Gastroesophageal sphincter (tissue), 4 donors: ENCODE measurements at regions not wholly inside any gene's neighbourhood (a gene's known extent, or its start where the extent isn't known, plus 50 kb on each side); places are given as distances from the start of the nearest gene placed in this dataset.

ENCODE experiments used
- ATAC-seq: fragments of 150-250 bp; one replicate; pipeline ENCODE4 v1.9.1; 2016; ENCODE audit warnings: mild to moderate bottlenecking, moderate library complexity
- H3K27ac ChIP-seq, 4 donors: fragments of 200-600 bp; sonication (generic) in 3 of 4; 1 replicate in 3 of 4; 2 replicates in 1 of 4; pipeline ENCODE4 v1.5.1; 2016 to 2019
- H3K27me3 ChIP-seq: fragments of 200-600 bp; sonication (generic); one replicate; pipeline ENCODE4 v1.5.1; 2019
- H3K36me3 ChIP-seq, 2 donors: fragments of 200-600 bp; sonication (generic); one replicate each; pipeline ENCODE4 v1.5.1; 2019; ENCODE audit warnings: control low read depth in 1 of 2
- H3K4me1 ChIP-seq, 3 donors: fragments of 200-600 bp; sonication (generic); 1 replicate in 2 of 3; 2 replicates in 1 of 3; pipeline ENCODE4 v1.5.1; 2016 to 2019; ENCODE audit warnings: control low read depth in 2 of 3
- H3K4me3 ChIP-seq, 2 donors: fragments of 200-600 bp; sonication (generic); one replicate each; pipeline ENCODE4 v1.5.1; 2019; ENCODE audit warnings: mild to moderate bottlenecking in 1 of 2, moderate library complexity in 1 of 2
- H3K9me3 ChIP-seq, 3 donors: fragments of 200-600 bp; sonication (generic); one replicate each; pipeline ENCODE4 v1.5.1; 2017 to 2019; ENCODE audit warnings: control low read depth in 2 of 3
- CTCF ChIP-seq, 4 experiments: fragments of 200-600 bp in 2 of 4; fragments of 450-650 bp in 2 of 4; sonication (generic) in 1 of 4; IDR thresholded peaks; one replicate each; pipeline ENCODE4 v1.5.1; 2017 to 2019; ENCODE audit warnings: antibody characterized with exemption in 4 of 4, mild to moderate bottlenecking in 2 of 4, moderate library complexity in 2 of 4
- EP300 ChIP-seq: sonication (generic); formaldehyde crosslinking; IDR thresholded peaks from one replicate; pipeline ENCODE4 v1.6.1; 2017; ENCODE audit warnings: antibody characterized with exemption, mild to moderate bottlenecking
- POLR2A ChIP-seq, 2 donors: fragments of 450-650 bp; IDR thresholded peaks; one replicate each; pipeline ENCODE4 v1.6.1; 2017; ENCODE audit warnings: antibody characterized with exemption in 2 of 2, mild to moderate bottlenecking in 2 of 2, moderate library complexity in 1 of 2
- POLR2AphosphoS5 ChIP-seq: sonication (generic); formaldehyde crosslinking; IDR thresholded peaks from one replicate; pipeline ENCODE4 v1.6.1; 2017; ENCODE audit warnings: antibody characterized with exemption
- WGBS, 2 donors: methylation state at CpG; one replicate each; pipeline ENCODE4 v1.1.5; 2018; ENCODE audit warnings: low coverage in 1 of 2; 5-methylcytosine and 5-hydroxymethylcytosine counted together

DNA sequence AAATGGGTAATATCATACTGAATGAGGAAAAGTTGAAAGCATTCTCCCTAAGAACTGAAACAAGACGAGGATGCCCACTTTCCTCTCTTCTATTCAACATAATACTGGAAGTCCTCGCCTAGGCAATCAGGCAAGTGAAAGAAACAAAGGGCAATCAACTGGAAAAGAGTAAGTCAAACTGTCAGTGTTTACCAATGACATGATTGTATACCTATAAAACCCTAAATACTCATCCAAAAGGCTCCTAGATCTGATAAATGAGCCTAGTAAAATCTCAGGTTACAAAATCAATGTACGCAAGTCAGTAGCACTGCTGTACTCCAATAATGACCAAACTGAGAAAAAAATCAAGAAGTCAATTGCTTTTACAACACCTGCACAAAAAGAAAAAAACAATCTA lies 575.8 kb upstream of the PRMT6 start:
- 70 to 88% methylated on average over 3 of the region's 3 CpGs for WGBS, 2 donors
- ATAC-seq: no peak
- TF ChIP-seq EP300 (no peak), CTCF (IDR thresholded peaks at IDR 0.05) (no peak), POLR2AphosphoS5 (no peak), POLR2A (IDR thresholded peaks at IDR 0.05) (no peak)

DNA sequence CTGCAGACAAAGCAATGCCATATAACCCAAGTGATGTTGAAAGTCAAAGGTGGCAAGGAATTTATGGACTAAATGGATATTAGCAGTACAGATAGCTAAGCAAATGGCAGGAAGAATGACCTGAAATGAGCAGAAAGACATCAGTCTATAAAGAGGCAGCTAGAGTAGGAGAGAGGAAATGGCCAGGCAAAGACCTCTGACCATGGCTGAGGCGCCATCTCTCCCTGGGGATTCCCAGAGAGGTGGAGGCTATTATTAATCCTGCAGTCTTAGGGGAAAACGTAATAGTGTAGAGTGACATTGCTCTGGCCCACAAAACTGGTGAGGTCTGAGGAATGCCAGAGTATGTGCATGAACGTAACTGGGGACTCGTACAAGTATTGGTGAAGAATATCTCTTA lies 563.6 kb upstream of the PRMT6 start:
- no peak overlapping the region for H3K27ac ChIP-seq
- no peak overlapping the region for H3K4me3 ChIP-seq
- ATAC-seq: no peak
- 88 to 94% methylated on average over 4 of the region's 4 CpGs for WGBS, 2 donors
- no peaks in the 10 kb centered on the region for H3K4me1 ChIP-seq
- no peak for TF ChIP-seq POLR2AphosphoS5
- no peaks in the 10 kb centered on the region for H3K9me3 ChIP-seq
- H3K27me3 ChIP-seq: no peaks in the 10 kb centered on the region
- H3K36me3 ChIP-seq: no peaks in the 10 kb centered on the region

More for the DNA sequence above, 575.8 kb upstream of the PRMT6 start:
- Histone ChIP-seq H3K9me3 (peaks cover 0 to 17% (median 0%) of the 10 kb centered on the region in 3 donors), H3K27ac (no peak overlapping the region), H3K4me3 (no peak overlapping the region), H3K27me3 (no peaks in the 10 kb centered on the region), H3K36me3 (no peaks in the 10 kb centered on the region), H3K4me1 (no peaks in the 10 kb centered on the region)

DNA sequence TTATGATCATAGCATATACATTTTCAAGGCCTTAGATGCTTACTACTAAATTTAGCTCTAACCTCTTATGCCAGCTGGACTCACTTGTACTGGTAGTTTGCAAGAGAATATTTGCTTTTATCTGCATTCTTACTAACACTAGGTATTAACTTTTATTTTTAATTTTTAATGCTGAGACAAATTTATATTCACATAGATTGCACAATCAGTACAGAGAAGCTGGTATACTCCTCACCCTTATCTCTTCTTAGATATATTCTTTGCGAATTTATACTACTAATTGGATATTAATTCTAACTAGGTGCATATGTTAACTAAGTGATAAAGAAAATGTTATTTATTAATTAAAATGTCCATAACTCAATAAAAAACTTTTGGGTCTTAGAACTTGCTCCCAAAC lies 561.8 kb upstream of the PRMT6 start:
- Histone ChIP-seq H3K36me3 (no peaks in the 10 kb centered on the region), H3K27ac (no peak overlapping the region), H3K9me3 (no peaks in the 10 kb centered on the region), H3K4me3 (no peak overlapping the region), H3K4me1 (no peaks in the 10 kb centered on the region), H3K27me3 (no peaks in the 10 kb centered on the region)
- WGBS, 2 donors: 82 to 92% methylated on average over 1 of the region's 1 CpG
- TF ChIP-seq POLR2A (IDR thresholded peaks at IDR 0.05) (no peak), EP300 (no peak), CTCF (IDR thresholded peaks at IDR 0.05) (no peak), POLR2AphosphoS5 (no peak)
- ATAC-seq: no peak

- Histone ChIP-seq H3K4me1 (no peaks in the 10 kb centered on the region), H3K36me3 (no peaks in the 10 kb centered on the region), H3K27me3 (no peaks in the 10 kb centered on the region), H3K27ac (no peak overlapping the region), H3K4me3 (no peak overlapping the region), H3K9me3 (no peaks in the 10 kb centered on the region)
- TF ChIP-seq EP300 (no peak), POLR2A (IDR thresholded peaks at IDR 0.05) (no peak), POLR2AphosphoS5 (no peak), CTCF (IDR thresholded peaks at IDR 0.05) (no peak)
- 82 to 100% methylated on average over 1 of the region's 1 CpG for WGBS, 2 donors
- no peak for ATAC-seq
Measured at GRCh38 chr1:106498238-106498637, 558.2 kb upstream of the PRMT6 start.

DNA sequence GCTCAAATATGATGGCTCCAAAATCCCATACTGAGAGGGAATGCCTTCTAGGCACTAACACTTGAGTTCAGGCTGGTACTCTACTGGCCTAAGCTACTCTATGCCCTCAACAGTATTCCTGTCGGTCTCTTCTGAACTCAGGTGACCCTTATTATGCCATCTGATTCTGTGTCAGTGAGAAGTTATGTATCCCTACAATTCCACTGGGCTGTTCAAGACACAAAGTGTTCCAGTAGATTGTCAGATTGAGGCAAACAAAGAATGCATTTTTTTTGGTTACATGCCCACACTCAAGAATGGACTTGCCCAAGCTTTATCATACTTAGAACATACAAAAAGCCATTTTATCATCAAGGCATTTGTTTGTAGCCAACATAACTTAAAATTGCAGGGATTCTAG lies 553.8 kb upstream of the PRMT6 start:
- H3K36me3 ChIP-seq: no peaks in the 10 kb centered on the region
- no peaks in the 10 kb centered on the region for H3K4me1 ChIP-seq
- ATAC-seq: no peak
- H3K27me3 ChIP-seq: no peaks in the 10 kb centered on the region
- TF ChIP-seq POLR2AphosphoS5: no peak
- TF ChIP-seq CTCF (IDR thresholded peaks at IDR 0.05): no peak
- no peak for TF ChIP-seq POLR2A (IDR thresholded peaks at IDR 0.05)
- TF ChIP-seq EP300: no peak
- H3K27ac ChIP-seq: no peak overlapping the region
- 75% methylated on average over 1 of the region's 1 CpG; no CpG with 5 or more reads in 1 of the 2 donors for WGBS, 2 donors
- H3K4me3 ChIP-seq: no peak overlapping the region
- H3K9me3 ChIP-seq: no peaks in the 10 kb centered on the region

GRCh38 chr1:106515375-106515774 lies 541.1 kb upstream of the PRMT6 start:
- WGBS, 2 donors: 54 to 83% methylated on average over 3 of the region's 3 CpGs
- no peaks in the 10 kb centered on the region for H3K36me3 ChIP-seq
- H3K27me3 ChIP-seq: no peaks in the 10 kb centered on the region
- H3K27ac ChIP-seq: no peak overlapping the region
- no peaks in the 10 kb centered on the region for H3K9me3 ChIP-seq
- no peaks in the 10 kb centered on the region for H3K4me1 ChIP-seq
- TF ChIP-seq EP300 (no peak), POLR2A (IDR thresholded peaks at IDR 0.05) (no peak), CTCF (IDR thresholded peaks at IDR 0.05) (no peak), POLR2AphosphoS5 (no peak)
- no peak for ATAC-seq
- H3K4me3 ChIP-seq: no peak overlapping the region
